DND-41 (cell line): ENCODE measurements at regions not wholly inside any gene's neighbourhood (a gene's known extent, or its start where the extent isn't known, plus 50 kb on each side); places are given as distances from the start of the nearest gene placed in this dataset.

Source experiments
- CTCF ChIP-seq: IDR thresholded peaks from 2 replicates; pipeline ENCODE4 v1.5.1; 2012; ENCODE audit warnings: borderline replicate concordance, low read length, moderate library complexity, mild to moderate bottlenecking; ENCODE audit not compliant: poor library complexity, severe bottlenecking; ENCODE audit errors: extremely low read depth
- EZH2 ChIP-seq: IDR thresholded peaks from 3 replicates; pipeline ENCODE4 v1.6.1; 2012; ENCODE audit warnings: borderline replicate concordance, low read depth, mild to moderate bottlenecking, moderate library complexity, low read length, inconsistent platforms; ENCODE audit not compliant: severe bottlenecking

GRCh38 chr1:172883387-172883791 is 167.4 kb downstream of the TNFSF18 start:
- no peak for TF ChIP-seq CTCF
- no peak for TF ChIP-seq EZH2
